ENCODE measurements at regions not wholly inside any gene's neighbourhood (a gene's known extent, or its start where the extent isn't known, plus 50 kb on each side); places are given as distances from the start of the nearest gene placed in this dataset.
"Not testable (repeated sequence)": the region's sequence is repeated elsewhere in the genome, so short reads cannot be mapped to it uniquely, and the experiment has no call there.

GRCh38 chr2:59195851-59196250 lies 954.7 kb upstream of the FANCL start:
- no peak for DNase-seq

- DNase-seq: no peak
These were observed 950.7 kb upstream of the FANCL start for GRCh38 chr2:59191781-59192180.

- no peak for DNase-seq
These were observed 949.4 kb upstream of the FANCL start for GRCh38 chr2:59190518-59190917.

- no peak for DNase-seq
These were observed 943.3 kb upstream of the FANCL start for GRCh38 chr2:59184276-59185020.

GRCh38 chr2:59183070-59183469 lies 941.9 kb upstream of the FANCL start:
- no peak for DNase-seq

GRCh38 chr2:59182249-59182648 lies 941.1 kb upstream of the FANCL start:
- DNase-seq: no peak

GRCh38 chr2:59181347-59181746 lies 940.2 kb upstream of the FANCL start:
- no peak for DNase-seq

- no peak for DNase-seq
These were observed 939.5 kb upstream of the FANCL start for GRCh38 chr2:59180621-59181020.

GRCh38 chr2:59180111-59180510 lies 939.0 kb upstream of the FANCL start:
- no peak for DNase-seq

- no peak for DNase-seq
These were observed 936.6 kb upstream of the FANCL start for GRCh38 chr2:59177748-59178147.

- DNase-seq: no peak
These were observed 935.6 kb upstream of the FANCL start for GRCh38 chr2:59176737-59177136.

- no peak for DNase-seq
These were observed 933.6 kb upstream of the FANCL start for GRCh38 chr2:59174536-59175243.

GRCh38 chr2:59173325-59173724 lies 932.2 kb upstream of the FANCL start:
- no peak for DNase-seq

GRCh38 chr2:59171019-59171418 lies 929.9 kb upstream of the FANCL start:
- no peak for DNase-seq

GRCh38 chr2:59168766-59169165 lies 927.6 kb upstream of the FANCL start:
- no peak for DNase-seq

GRCh38 chr2:59167514-59167913 lies 926.4 kb upstream of the FANCL start:
- DNase-seq: no peak

- not testable (repeated sequence) for DNase-seq
These were observed 916.8 kb upstream of the FANCL start for GRCh38 chr2:59157908-59158307.

GRCh38 chr2:59151805-59152204 lies 910.7 kb upstream of the FANCL start:
- DNase-seq: no peak

GRCh38 chr2:59150217-59150849 lies 909.2 kb upstream of the FANCL start:
- DNase-seq: no peak

- no peak for DNase-seq
These were observed 908.1 kb upstream of the FANCL start for GRCh38 chr2:59149271-59149670.

- no peak for DNase-seq
These were observed 871.1 kb upstream of the FANCL start for GRCh38 chr2:59112258-59112657.

- no peak for DNase-seq
These were observed 855.8 kb upstream of the FANCL start for GRCh38 chr2:59096973-59097372.

GRCh38 chr2:59093571-59093970 lies 852.4 kb upstream of the FANCL start:
- DNase-seq: no peak

GRCh38 chr2:59084326-59084725 lies 843.2 kb upstream of the FANCL start:
- DNase-seq: no peak
